ENCODE measurements at regions not wholly inside any gene's neighbourhood (a gene's known extent, or its start where the extent isn't known, plus 50 kb on each side); places are given as distances from the start of the nearest gene placed in this dataset.

GRCh38 chr11:127737499-127737898 lies 736.9 kb upstream of the KIRREL3 start:
- Histone ChIP-seq H3K27me3 (ENCODE audit: control insufficient read depth in 2 of 2, insufficient read depth in 2 of 2, low read length in 2 of 2) (no peaks in the 10 kb centered on the region), H3K27ac (ENCODE audit: insufficient read depth, low read depth, low read length) (no peak overlapping the region), H3K9me3 (replicated peaks; ENCODE audit: control insufficient read depth, insufficient read depth, low read length) (no peaks in the 10 kb centered on the region), H4K20me1 (replicated peaks; ENCODE audit: control insufficient read depth, extremely low read depth, insufficient read depth, low read length) (no peaks in the 10 kb centered on the region), H3K9ac (replicated peaks; ENCODE audit: extremely low read depth, insufficient read depth, low read length) (no peak overlapping the region), H3K4me3 (replicated peaks in 1 of 3; ENCODE audit: insufficient read depth in 1 of 3, low read depth in 1 of 3, low read length in 3 of 3) (no peak overlapping the region), H3K36me3 (ENCODE audit: control insufficient read depth in 2 of 2, extremely low read depth in 1 of 2, insufficient read depth in 2 of 2, low read length in 2 of 2) (no peaks in the 10 kb centered on the region), H3K9me1 (replicated peaks; ENCODE audit: control insufficient read depth, extremely low read depth, insufficient read depth, low read length) (no peaks in the 10 kb centered on the region), H3K4me1 (ENCODE audit: control insufficient read depth, extremely low read depth, insufficient read depth, low read length) (no peaks in the 10 kb centered on the region), H3K4me2 (ENCODE audit: insufficient read depth, low read length) (no peak overlapping the region), H3K79me2 (ENCODE audit: control insufficient read depth, insufficient read depth, low read length) (no peaks in the 10 kb centered on the region), H2AFZ (ENCODE audit: low read depth, low read length) (no peak overlapping the region)
- ChIA-PET CTCF (no interaction called here), POLR2A (no interaction called here)
- TF ChIP-seq JUN (IDR thresholded peaks at IDR 0.05; ENCODE audit: borderline replicate concordance, insufficient read depth, insufficient read length, low read depth) (peak; percentile 59), MYC (IDR thresholded peaks at IDR 0.05; ENCODE audit: low read depth, low read length) (no peak)
- intact Hi-C loops (cut with micrococcal nuclease), result no loop called here
- dilution Hi-C loops (cut with MboI; ENCODE audit: extremely low pct_ligation_motif_present, low sequenced_read_pairs), result no loop called here
- peak; percentile 2 for DNase-seq (ENCODE audit: low read depth, low spot score)
- FAIRE-seq, result no peak
- BruUV-seq (replicated peaks), result no TSS peak

GRCh38 chr11:127733552-127733951 lies 733.0 kb upstream of the KIRREL3 start:
- Histone ChIP-seq H3K9me1 (replicated peaks; ENCODE audit: control insufficient read depth, extremely low read depth, insufficient read depth, low read length) (no peaks in the 10 kb centered on the region), H3K36me3 (ENCODE audit: control insufficient read depth in 2 of 2, extremely low read depth in 1 of 2, insufficient read depth in 2 of 2, low read length in 2 of 2) (no peaks in the 10 kb centered on the region), H3K9ac (replicated peaks; ENCODE audit: extremely low read depth, insufficient read depth, low read length) (no peak overlapping the region), H3K27ac (ENCODE audit: insufficient read depth, low read depth, low read length) (no peak overlapping the region), H3K4me1 (ENCODE audit: control insufficient read depth, extremely low read depth, insufficient read depth, low read length) (no peaks in the 10 kb centered on the region), H3K4me2 (ENCODE audit: insufficient read depth, low read length) (no peak overlapping the region), H3K4me3 (replicated peaks in 1 of 3; ENCODE audit: insufficient read depth in 1 of 3, low read depth in 1 of 3, low read length in 3 of 3) (no peak overlapping the region), H3K27me3 (ENCODE audit: control insufficient read depth in 2 of 2, insufficient read depth in 2 of 2, low read length in 2 of 2) (no peaks in the 10 kb centered on the region), H3K79me2 (ENCODE audit: control insufficient read depth, insufficient read depth, low read length) (no peaks in the 10 kb centered on the region), H2AFZ (ENCODE audit: low read depth, low read length) (no peak overlapping the region), H3K9me3 (replicated peaks; ENCODE audit: control insufficient read depth, insufficient read depth, low read length) (no peaks in the 10 kb centered on the region), H4K20me1 (replicated peaks; ENCODE audit: control insufficient read depth, extremely low read depth, insufficient read depth, low read length) (no peaks in the 10 kb centered on the region)
- dilution Hi-C loops (cut with MboI; ENCODE audit: extremely low pct_ligation_motif_present, low sequenced_read_pairs), result no loop called here
- peak; percentile 12 for FAIRE-seq
- POLR2A ChIA-PET, result no interaction called here
- CTCF ChIA-PET, result no interaction called here
- intact Hi-C loops (cut with micrococcal nuclease), result no loop called here
- peak; percentile 76 for TF ChIP-seq GATA2 (IDR thresholded peaks at IDR 0.05; ENCODE audit: insufficient read depth, insufficient read length, low read depth, low read length)
- TF ChIP-seq POLR2A (IDR thresholded peaks at IDR 0.05; ENCODE audit: low read depth, low read length), result no peak
- TF ChIP-seq JUN (IDR thresholded peaks at IDR 0.05; ENCODE audit: borderline replicate concordance, insufficient read depth, insufficient read length, low read depth), result no peak
- TF ChIP-seq CTCF (IDR thresholded peaks at IDR 0.05; ENCODE audit: extremely low read depth in 1 of 2, insufficient read depth in 1 of 2, low read depth in 1 of 2, low read length in 2 of 2), result no peak
- no peak for TF ChIP-seq FOS (IDR thresholded peaks at IDR 0.05; ENCODE audit: borderline replicate concordance, insufficient read depth, low read length)
- no peak for TF ChIP-seq MAX (IDR thresholded peaks at IDR 0.05; ENCODE audit: insufficient read depth, insufficient read length)
- peak; percentile 61 for DNase-seq (ENCODE audit: low read depth, low spot score)
- no TSS peak for BruUV-seq (replicated peaks)

Measured in endothelial cell of umbilical vein (primary cell).